PC-9 (cell line): ENCODE measurements at regions not wholly inside any gene's neighbourhood (a gene's known extent, or its start where the extent isn't known, plus 50 kb on each side); places are given as distances from the start of the nearest gene placed in this dataset.

ENCODE experiments used
- BruUV-seq: library from RNA; stranded (reverse); fragments of 400-500 nt; replicated peaks from 2 replicates; lab custom pipeline; 2021; lab: Mats Ljungman, UMichigan
- CTCF ChIA-PET: fragments of 300-600 bp; sonication (Branson Sonifier 250); formaldehyde crosslinking; loops from one replicate; lab custom pipeline; 2022; ENCODE audit warnings: antibody characterized with exemption; lab: Charles Lee
- POLR2A ChIA-PET: fragments of 300-600 bp; sonication (Branson Sonifier 250); formaldehyde crosslinking; loops from one replicate; lab custom pipeline; 2022; ENCODE audit warnings: antibody characterized with exemption; ENCODE audit not compliant: unreplicated experiment; lab: Charles Lee
- DNase-seq, 2 experiments: peaks; one replicate each; pipeline versions ENCODE4 v3.0.0 to v3.0.0-alpha.2; 2015 to 2022; ENCODE audit warnings: mixed read lengths in 1 of 2
- H2AFZ ChIP-seq: fragments of 200-600 bp; sonication (generic); 2 replicates; pipeline ENCODE4 v1.8.1; 2017; ENCODE audit warnings: antibody characterized with exemption
- H3F3A ChIP-seq: fragments of 200-600 bp; sonication (generic); 2 replicates; pipeline ENCODE4 v1.8.1; 2017; ENCODE audit warnings: antibody characterized with exemption, mild to moderate bottlenecking, low read depth; ENCODE audit not compliant: insufficient read depth
- H3K27ac ChIP-seq: fragments of 200-600 bp; sonication (generic); 2 replicates; pipeline ENCODE4 v1.6.1; 2016; ENCODE audit warnings: mixed run types
- H3K27me3 ChIP-seq: fragments of 200-600 bp; sonication (generic); 2 replicates; pipeline ENCODE4 v1.6.1; 2016; ENCODE audit warnings: low read depth, mixed run types; ENCODE audit not compliant: insufficient read depth
- H3K36me3 ChIP-seq: fragments of 200-600 bp; sonication (generic); 2 replicates; pipeline ENCODE4 v1.6.1; 2016; ENCODE audit warnings: low read depth, mixed run types
- H3K4me1 ChIP-seq: fragments of 200-600 bp; sonication (generic); replicated peaks from 2 replicates; pipeline ENCODE4 v1.6.1; 2016; ENCODE audit warnings: mixed run types; ENCODE audit not compliant: insufficient read depth
- H3K4me2 ChIP-seq: fragments of 200-600 bp; sonication (generic); 2 replicates; pipeline ENCODE4 v1.6.1; 2017; ENCODE audit warnings: mixed run types
- H3K4me3 ChIP-seq: fragments of 200-600 bp; sonication (generic); 2 replicates; pipeline ENCODE4 v1.6.1; 2016; ENCODE audit warnings: mixed run types
- H3K79me2 ChIP-seq: fragments of 200-600 bp; sonication (generic); 2 replicates; pipeline ENCODE4 v1.6.1; 2017; ENCODE audit warnings: low read depth, mixed run types
- H3K9me2 ChIP-seq: fragments of 200-600 bp; sonication (generic); 2 replicates; pipeline ENCODE4 v1.8.1; 2017; ENCODE audit warnings: mild to moderate bottlenecking; ENCODE audit not compliant: insufficient read depth
- H3K9me3 ChIP-seq: fragments of 200-600 bp; sonication (generic); 2 replicates; pipeline ENCODE4 v1.8.1; 2016; ENCODE audit warnings: low read depth; ENCODE audit not compliant: insufficient read depth
- H4K20me1 ChIP-seq: fragments of 200-600 bp; sonication (generic); 2 replicates; pipeline ENCODE4 v1.8.1; 2017; ENCODE audit not compliant: insufficient read depth
- EZH2 ChIP-seq: fragments of 200-600 bp; sonication (generic); IDR thresholded peaks from 2 replicates; pipeline ENCODE4 v1.8.0; 2017; ENCODE audit warnings: antibody characterized with exemption, low read depth
- intact Hi-C: fragments of 100-400 bp; cut with micrococcal nuclease; formaldehyde crosslinking; loops from one replicate; pipeline ENCODE4 v1.10.0; 2022; ENCODE audit not compliant: unreplicated experiment
- TF ChIP-seq, protein P1 (sequence below): fragments of 200-600 bp; sonication (generic); conservative IDR thresholded peaks from 2 replicates; pipeline ENCODE4 v1.6.1; 2017; ENCODE audit warnings: mixed run types, antibody characterized with exemption, mild to moderate bottlenecking, moderate library complexity

DNA sequence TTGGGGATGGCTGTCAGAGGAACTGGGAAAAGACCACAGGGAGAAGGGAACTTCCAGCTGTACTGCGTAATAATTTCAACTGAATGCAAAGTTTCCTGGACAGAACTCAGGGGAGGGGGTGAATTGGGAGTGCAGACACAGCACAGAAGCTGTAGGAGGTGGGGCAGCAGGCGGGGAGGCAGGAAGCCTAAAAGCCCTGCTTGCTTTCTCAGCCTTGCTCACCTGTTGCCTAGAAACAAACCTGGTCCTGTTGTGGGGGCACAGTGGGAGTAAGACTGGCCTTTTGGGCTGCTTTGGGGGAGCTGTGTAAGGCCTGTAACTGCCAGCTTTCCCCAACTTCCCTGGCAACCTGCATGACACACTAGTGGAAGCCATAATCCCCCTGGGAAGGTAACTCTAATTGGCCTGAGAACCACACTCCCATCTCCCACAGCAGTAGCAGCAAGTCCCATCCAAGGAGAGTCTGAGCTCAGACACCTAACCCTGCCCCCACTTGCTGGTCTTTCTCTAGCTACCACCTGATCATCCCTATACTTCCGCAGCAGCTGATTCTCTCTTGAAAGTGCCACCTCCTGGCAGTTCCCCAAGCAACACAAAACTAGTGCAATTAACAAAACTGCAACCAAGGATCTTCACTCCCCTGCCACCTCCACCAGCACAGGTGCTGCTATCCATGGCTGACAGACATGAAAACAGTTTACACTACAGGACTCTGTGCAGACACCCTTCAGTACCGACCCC lies 1239.3 kb downstream of the SORCS1 start:
- no TSS peak for BruUV-seq
- no peaks in the 10 kb centered on the region for H3K36me3 ChIP-seq
- no peaks in the 10 kb centered on the region for H3K27me3 ChIP-seq
- no peak overlapping the region for H3K27ac ChIP-seq
- H2AFZ ChIP-seq, result no peak overlapping the region
- no peaks in the 10 kb centered on the region for H3K9me3 ChIP-seq
- H4K20me1 ChIP-seq, result no peaks in the 10 kb centered on the region
- H3K79me2 ChIP-seq, result no peaks in the 10 kb centered on the region
- DNase-seq, result no peak
- no peak overlapping the region for H3K4me3 ChIP-seq
- H3K9me2 ChIP-seq, result no peaks in the 10 kb centered on the region
- POLR2A ChIA-PET, result no interaction called here
- H3K4me2 ChIP-seq, result no peak overlapping the region
- CTCF ChIA-PET, result no interaction called here
- H3K4me1 ChIP-seq, result no peaks in the 10 kb centered on the region
- intact Hi-C loops, result no loop called here
- TF ChIP-seq, protein P1, sequence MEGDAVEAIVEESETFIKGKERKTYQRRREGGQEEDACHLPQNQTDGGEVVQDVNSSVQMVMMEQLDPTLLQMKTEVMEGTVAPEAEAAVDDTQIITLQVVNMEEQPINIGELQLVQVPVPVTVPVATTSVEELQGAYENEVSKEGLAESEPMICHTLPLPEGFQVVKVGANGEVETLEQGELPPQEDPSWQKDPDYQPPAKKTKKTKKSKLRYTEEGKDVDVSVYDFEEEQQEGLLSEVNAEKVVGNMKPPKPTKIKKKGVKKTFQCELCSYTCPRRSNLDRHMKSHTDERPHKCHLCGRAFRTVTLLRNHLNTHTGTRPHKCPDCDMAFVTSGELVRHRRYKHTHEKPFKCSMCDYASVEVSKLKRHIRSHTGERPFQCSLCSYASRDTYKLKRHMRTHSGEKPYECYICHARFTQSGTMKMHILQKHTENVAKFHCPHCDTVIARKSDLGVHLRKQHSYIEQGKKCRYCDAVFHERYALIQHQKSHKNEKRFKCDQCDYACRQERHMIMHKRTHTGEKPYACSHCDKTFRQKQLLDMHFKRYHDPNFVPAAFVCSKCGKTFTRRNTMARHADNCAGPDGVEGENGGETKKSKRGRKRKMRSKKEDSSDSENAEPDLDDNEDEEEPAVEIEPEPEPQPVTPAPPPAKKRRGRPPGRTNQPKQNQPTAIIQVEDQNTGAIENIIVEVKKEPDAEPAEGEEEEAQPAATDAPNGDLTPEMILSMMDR, result no peak
- TF ChIP-seq EZH2, result no peak
- no peaks in the 10 kb centered on the region for H3F3A ChIP-seq

DNA sequence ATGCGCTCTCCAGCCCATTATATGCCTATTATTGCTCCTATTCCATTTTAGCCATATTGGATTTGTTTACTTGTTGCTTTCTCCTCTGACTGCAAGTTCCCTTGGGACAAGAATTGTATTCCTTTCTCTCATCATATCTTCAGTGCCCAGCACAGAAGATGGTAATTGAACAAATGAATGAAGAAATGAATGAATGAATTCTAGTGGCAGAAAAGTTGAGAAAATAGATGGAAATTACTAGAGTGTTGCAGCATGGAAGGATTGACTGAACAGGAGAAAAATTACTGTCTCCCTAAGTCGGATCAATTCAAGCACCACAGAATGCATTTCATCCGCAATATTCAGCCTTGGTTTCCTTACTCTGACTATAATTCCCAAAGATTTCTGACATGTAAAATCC lies 1243.2 kb downstream of the SORCS1 start:
- Histone ChIP-seq H3K4me1 (no peaks in the 10 kb centered on the region), H3K27me3 (no peaks in the 10 kb centered on the region), H3K79me2 (no peaks in the 10 kb centered on the region), H3K27ac (no peak overlapping the region), H3F3A (no peaks in the 10 kb centered on the region), H3K36me3 (no peaks in the 10 kb centered on the region), H2AFZ (no peak overlapping the region), H3K4me3 (no peak overlapping the region), H3K9me2 (no peaks in the 10 kb centered on the region), H3K9me3 (no peaks in the 10 kb centered on the region), H3K4me2 (no peak overlapping the region), H4K20me1 (no peaks in the 10 kb centered on the region)
- ChIA-PET POLR2A (no interaction called here), CTCF (no interaction called here)
- DNase-seq, result no peak
- intact Hi-C loops, result no loop called here
- no peak for TF ChIP-seq EZH2
- TF ChIP-seq, protein P1, result no peak
- BruUV-seq, result no TSS peak

DNA sequence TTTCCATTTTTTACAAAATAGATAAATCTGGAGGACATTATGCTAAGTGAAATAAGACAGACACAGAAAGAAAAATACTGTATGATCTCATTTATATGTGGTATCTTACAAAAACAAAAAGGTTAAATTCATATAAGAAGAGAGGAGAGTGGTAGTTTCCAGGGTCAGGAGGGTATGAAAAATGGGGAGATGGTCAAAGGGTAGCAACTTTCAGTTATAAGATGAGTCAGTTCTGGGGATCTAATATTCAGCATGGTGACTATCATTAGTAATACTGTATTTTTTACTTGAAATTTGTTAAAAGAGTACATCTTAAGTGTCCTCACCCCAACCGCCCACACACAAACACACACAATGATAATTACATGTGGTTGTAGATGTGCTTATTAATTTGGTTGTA lies 1250.1 kb downstream of the SORCS1 start:
- ChIA-PET POLR2A (no interaction called here), CTCF (no interaction called here)
- Histone ChIP-seq H3F3A (no peaks in the 10 kb centered on the region), H3K79me2 (no peaks in the 10 kb centered on the region), H3K9me2 (no peaks in the 10 kb centered on the region), H3K27me3 (no peaks in the 10 kb centered on the region), H3K4me3 (no peak overlapping the region), H3K4me2 (no peak overlapping the region), H4K20me1 (no peaks in the 10 kb centered on the region), H3K27ac (no peak overlapping the region), H3K4me1 (no peaks in the 10 kb centered on the region), H3K9me3 (no peaks in the 10 kb centered on the region), H3K36me3 (no peaks in the 10 kb centered on the region), H2AFZ (no peak overlapping the region)
- no TSS peak for BruUV-seq
- TF ChIP-seq, protein P1, result no peak
- no peak for TF ChIP-seq EZH2
- no peak for DNase-seq
- intact Hi-C loops, result no loop called here
